Thyroid gland (tissue), 4 donors: ENCODE measurements at regions not wholly inside any gene's neighbourhood (a gene's known extent, or its start where the extent isn't known, plus 50 kb on each side); places are given as distances from the start of the nearest gene placed in this dataset.

Experiments
- DNase-seq, 2 donors: peaks; one replicate each; pipeline ENCODE4 v3.0.0-alpha.2; 2019
- H3K27ac ChIP-seq, 3 donors: fragments of 200-600 bp; sonication (generic); 1 replicate in 2 of 3; 2 replicates in 1 of 3; pipeline ENCODE4 v1.5.1; 2016 to 2019; ENCODE audit warnings: mild to moderate bottlenecking in 1 of 3, moderate library complexity in 1 of 3
- H3K27me3 ChIP-seq: fragments of 200-600 bp; sonication (generic); one replicate; pipeline ENCODE4 v1.5.1; 2019
- H3K36me3 ChIP-seq, 2 donors: fragments of 200-600 bp; sonication (generic); one replicate each; pipeline ENCODE4 v1.5.1; 2016 to 2019
- H3K4me1 ChIP-seq, 2 donors: fragments of 200-600 bp; sonication (generic); one replicate each; pipeline ENCODE4 v1.5.1; 2017 to 2019
- H3K4me3 ChIP-seq, 3 donors: fragments of 200-600 bp; sonication (generic); replicated peaks in 1 of 3; 1 replicate in 2 of 3; 2 replicates in 1 of 3; pipeline ENCODE4 v1.5.1; 2016; ENCODE audit warnings: mild to moderate bottlenecking in 1 of 3
- H3K9me3 ChIP-seq: fragments of 200-600 bp; sonication (generic); one replicate; pipeline ENCODE4 v1.5.1; 2017
- CTCF ChIP-seq, 6 experiments: fragments of 200-600 bp in 3 of 6; fragments of 450-650 bp in 3 of 6; sonication (generic) in 3 of 6; IDR thresholded peaks; one replicate each; pipeline ENCODE4 v1.5.1; 2016 to 2019; ENCODE audit warnings: antibody characterized with exemption in 6 of 6, mild to moderate bottlenecking in 2 of 6, inconsistent platforms in 1 of 6, moderate library complexity in 1 of 6
- POLR2A ChIP-seq, 2 donors: fragments of 450-650 bp; IDR thresholded peaks; one replicate each; pipeline ENCODE4 v1.6.1; 2017; ENCODE audit warnings: antibody characterized with exemption in 2 of 2, mild to moderate bottlenecking in 2 of 2, moderate library complexity in 1 of 2
- WGBS, 2 donors: methylation state at CpG; one replicate each; pipeline ENCODE4 v1.1.5; 2017; 5-methylcytosine and 5-hydroxymethylcytosine counted together
- intact Hi-C: fragments of 100-400 bp; cut with DNase I; formaldehyde crosslinking; loops from one replicate; pipeline ENCODE4 v1.15.1; 2023

- Histone ChIP-seq H3K27me3 (no peaks in the 10 kb centered on the region), H3K9me3 (no peaks in the 10 kb centered on the region), H3K4me3 (no peak overlapping the region), H3K36me3 (no peaks in the 10 kb centered on the region), H3K4me1 (peaks cover 0 to 5% of the 10 kb centered on the region in 2 donors), H3K27ac (no peak overlapping the region)
- no peak for DNase-seq
- intact Hi-C loops, result no loop called here
- TF ChIP-seq CTCF (IDR thresholded peaks at IDR 0.05) (no peak), POLR2A (IDR thresholded peaks at IDR 0.05) (no peak)
Observed at GRCh38 chr17:69943058-69943457, 132.0 kb upstream of the KCNJ16 start.

GRCh38 chr17:69944406-69944805, 130.6 kb upstream of the KCNJ16 start:
- Histone ChIP-seq H3K9me3 (no peaks in the 10 kb centered on the region), H3K27me3 (no peaks in the 10 kb centered on the region), H3K4me1 (peaks cover 0 to 8% of the 10 kb centered on the region in 2 donors), H3K4me3 (no peak overlapping the region), H3K27ac (peak overlapping the region in 1 of 3 donors; percentile 25), H3K36me3 (no peaks in the 10 kb centered on the region)
- intact Hi-C loops, result no loop called here
- no peak for DNase-seq
- TF ChIP-seq CTCF (IDR thresholded peaks at IDR 0.05) (no peak), POLR2A (IDR thresholded peaks at IDR 0.05) (no peak)
- WGBS, 2 donors, result 59 to 72% methylated on average over 5 of the region's 5 CpGs

GRCh38 chr17:69945698-69946185, 129.3 kb upstream of the KCNJ16 start:
- Histone ChIP-seq H3K4me1 (peaks cover 0 to 14% of the 10 kb centered on the region in 2 donors), H3K9me3 (no peaks in the 10 kb centered on the region), H3K27me3 (no peaks in the 10 kb centered on the region), H3K27ac (peak overlapping the region in 1 of 3 donors; percentile 27), H3K4me3 (no peak overlapping the region), H3K36me3 (no peaks in the 10 kb centered on the region)
- no peak for DNase-seq
- WGBS, 2 donors, result 72 to 77% methylated on average over 3 of the region's 3 CpGs
- TF ChIP-seq POLR2A (IDR thresholded peaks at IDR 0.05) (no peak), CTCF (IDR thresholded peaks at IDR 0.05) (no peak)
- intact Hi-C loops, result no loop called here

GRCh38 chr17:69947027-69947759, 127.8 kb upstream of the KCNJ16 start:
- no peak overlapping the region for H3K4me3 ChIP-seq
- DNase-seq, result no peak
- H3K9me3 ChIP-seq, result no peaks in the 10 kb centered on the region
- TF ChIP-seq CTCF (IDR thresholded peaks at IDR 0.05) (no peak), POLR2A (IDR thresholded peaks at IDR 0.05) (no peak)
- H3K36me3 ChIP-seq, result no peaks in the 10 kb centered on the region
- intact Hi-C loops, result no loop called here
- 86 to 91% methylated on average over 4 of the region's 4 CpGs for WGBS, 2 donors
- no peaks in the 10 kb centered on the region for H3K27me3 ChIP-seq
- no peak overlapping the region for H3K27ac ChIP-seq
- peaks cover 0 to 14% of the 10 kb centered on the region in 2 donors for H3K4me1 ChIP-seq

- H3K36me3 ChIP-seq, result no peaks in the 10 kb centered on the region
- no peaks in the 10 kb centered on the region for H3K27me3 ChIP-seq
- whole genome bisulfite sequencing, 2 donors, result 96 to 98% methylated on average over 1 of the region's 1 CpG
- no peak overlapping the region for H3K4me3 ChIP-seq
- intact Hi-C loops, result no loop called here
- no peaks in the 10 kb centered on the region for H3K9me3 ChIP-seq
- H3K4me1 ChIP-seq, result peaks cover 0 to 14% of the 10 kb centered on the region in 2 donors
- no peak overlapping the region for H3K27ac ChIP-seq
- DNase-seq, result no peak
- TF ChIP-seq POLR2A (IDR thresholded peaks at IDR 0.05), result no peak
- TF ChIP-seq CTCF (IDR thresholded peaks at IDR 0.05), result no peak
Observed at GRCh38 chr17:69948406-69948805, 126.6 kb upstream of the KCNJ16 start.
